NAMALWA (cell line): ENCODE measurements at regions not wholly inside any gene's neighbourhood (a gene's known extent, or its start where the extent isn't known, plus 50 kb on each side); places are given as distances from the start of the nearest gene placed in this dataset.

Experiments used
- DNase-seq: peaks from one replicate; pipeline ENCODE4 v3.0.0-alpha.2; 2015; ENCODE audit warnings: low spot score

DNA sequence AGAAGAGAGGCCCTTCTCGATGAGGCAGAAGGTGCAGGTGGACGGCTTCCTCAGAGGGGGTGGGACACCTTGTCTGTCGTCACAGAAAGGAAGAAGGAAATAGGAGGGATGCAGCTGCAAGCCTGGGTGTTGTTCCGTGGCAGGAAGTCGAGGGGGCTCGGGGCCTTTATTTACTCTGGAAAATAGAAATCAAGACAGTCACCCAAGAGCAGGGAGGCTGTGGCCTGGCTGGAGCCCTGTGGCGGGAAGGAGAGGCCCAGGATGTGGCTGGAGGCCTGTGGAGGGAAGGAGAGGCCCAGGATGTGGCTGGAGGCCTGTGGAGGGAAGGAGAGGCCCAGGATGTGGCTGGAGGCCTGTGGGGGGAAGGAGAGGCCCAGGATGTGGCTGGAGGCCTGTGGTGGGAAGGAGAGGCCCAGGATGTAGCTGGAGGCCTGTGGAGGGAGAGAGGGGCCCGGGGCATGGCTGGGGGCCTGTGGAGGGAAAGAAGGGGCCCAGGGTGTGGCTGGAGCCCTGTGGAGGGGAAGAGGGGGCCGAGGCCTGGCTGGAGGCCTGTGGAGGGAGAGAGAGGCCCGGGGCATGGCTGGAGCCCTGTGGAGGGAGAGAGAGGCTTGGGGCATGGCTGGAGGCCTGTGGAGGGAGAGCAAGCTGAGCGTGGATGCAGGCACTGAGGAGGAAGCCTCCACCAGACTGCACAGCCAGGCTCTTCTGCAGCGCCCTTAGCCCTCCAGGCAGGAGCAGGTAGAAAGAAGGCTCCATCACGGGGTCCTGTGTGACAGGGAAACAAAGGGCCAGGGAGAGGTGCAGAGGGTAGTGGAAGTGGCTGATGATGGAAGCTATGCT is 97.3 kb upstream of the SFMBT2 start:
- DNase-seq, result peak; percentile 59

DNA sequence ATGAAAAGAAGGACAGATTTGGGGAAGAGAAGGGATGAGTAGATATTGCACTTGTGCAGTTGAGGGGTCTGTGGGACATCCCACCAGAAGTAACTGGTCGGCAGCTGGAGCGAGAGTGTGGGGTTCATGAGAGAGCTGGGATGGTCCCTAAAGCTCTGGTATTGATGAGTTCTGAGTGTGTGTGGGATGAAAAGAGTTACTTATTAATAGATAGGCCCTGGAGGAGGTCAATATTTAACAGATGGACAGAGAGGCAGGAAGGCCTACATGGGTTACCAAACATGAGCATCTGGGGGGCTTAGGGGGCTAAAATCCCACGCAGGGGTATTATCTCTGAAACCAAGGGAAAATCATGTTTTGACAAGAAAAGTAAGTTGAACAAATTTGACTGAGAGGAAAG is 95.7 kb upstream of the SFMBT2 start:
- no peak for DNase-seq

DNA sequence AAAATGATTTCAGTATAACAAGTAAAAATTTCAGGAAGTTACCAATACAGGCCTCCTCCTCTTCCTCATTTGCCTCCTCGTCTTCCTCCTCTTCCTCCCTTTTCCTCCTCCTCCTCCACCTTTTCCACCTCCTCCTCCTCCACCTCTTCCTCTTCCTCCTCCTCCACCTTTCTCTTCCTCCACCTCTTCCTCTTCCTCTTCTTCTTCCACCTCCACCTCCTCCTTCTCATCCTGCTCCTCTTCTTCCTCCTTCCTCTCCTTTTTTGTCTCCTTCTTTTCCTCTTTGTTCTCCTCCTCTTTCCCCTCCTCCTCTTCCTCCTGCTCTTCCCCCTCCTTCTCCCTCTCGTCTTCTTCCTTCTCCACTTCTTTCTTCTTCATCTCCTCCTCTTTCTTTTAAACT is 94.4 kb upstream of the SFMBT2 start:
- no peak for DNase-seq

DNA sequence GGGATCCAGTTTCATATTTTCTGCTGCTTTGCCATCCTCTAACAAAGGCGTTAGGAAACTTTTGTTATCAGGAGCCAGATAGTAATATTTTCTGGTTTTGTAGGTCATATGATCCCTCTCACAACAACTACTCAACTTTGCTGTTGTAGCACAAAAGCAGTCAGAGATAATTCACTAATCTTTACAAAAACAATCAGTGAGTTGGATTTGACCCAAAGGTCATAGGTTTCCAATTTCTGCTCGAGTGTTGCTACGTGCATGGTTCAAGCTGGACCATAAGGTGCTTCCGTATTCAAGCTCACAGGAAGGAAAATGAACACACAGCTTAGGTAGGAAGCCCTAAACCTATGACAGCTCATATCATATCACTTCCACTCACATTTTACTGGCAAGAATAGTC is 92.4 kb upstream of the SFMBT2 start:
- no peak for DNase-seq

DNA sequence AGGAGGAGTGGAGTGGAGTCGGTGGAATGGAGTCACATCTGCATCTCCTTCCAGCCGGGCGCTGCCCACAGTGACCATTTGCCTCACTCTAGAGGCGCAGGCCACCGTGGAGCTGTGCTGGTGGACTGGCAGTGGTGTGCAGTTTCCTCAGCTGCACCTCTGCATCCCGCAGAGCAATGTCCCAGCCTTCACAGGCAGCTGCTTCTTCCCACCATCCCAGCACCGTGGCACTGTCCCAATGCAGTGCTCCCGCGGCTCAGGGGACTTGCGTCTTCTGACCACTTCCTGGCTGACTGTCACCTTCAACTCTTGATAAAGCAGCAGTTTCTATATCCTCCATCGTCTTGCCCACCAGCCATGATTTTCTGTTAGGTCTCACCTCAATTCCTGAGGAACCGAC is 90.3 kb upstream of the SFMBT2 start:
- no peak for DNase-seq

DNA sequence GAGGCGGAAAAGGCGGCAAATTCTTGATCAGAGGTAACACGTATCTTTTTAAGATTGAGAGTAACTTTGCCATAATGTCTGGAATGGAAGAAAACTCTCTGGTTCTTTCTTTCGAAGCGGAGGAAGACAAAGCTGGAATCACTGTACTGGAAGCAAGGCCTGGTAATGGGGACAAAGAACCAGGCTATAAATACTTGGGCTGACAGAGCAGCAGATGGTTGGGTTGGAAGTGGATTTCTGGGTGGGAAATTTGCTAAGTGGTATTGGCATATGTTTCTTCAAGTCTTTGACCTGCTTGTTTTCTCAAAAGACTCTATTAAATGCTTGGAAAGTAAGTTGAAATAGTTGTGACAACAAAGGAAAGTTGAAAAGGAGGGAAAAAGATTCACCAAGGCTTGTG is 87.3 kb upstream of the SFMBT2 start:
- no peak for DNase-seq

DNA sequence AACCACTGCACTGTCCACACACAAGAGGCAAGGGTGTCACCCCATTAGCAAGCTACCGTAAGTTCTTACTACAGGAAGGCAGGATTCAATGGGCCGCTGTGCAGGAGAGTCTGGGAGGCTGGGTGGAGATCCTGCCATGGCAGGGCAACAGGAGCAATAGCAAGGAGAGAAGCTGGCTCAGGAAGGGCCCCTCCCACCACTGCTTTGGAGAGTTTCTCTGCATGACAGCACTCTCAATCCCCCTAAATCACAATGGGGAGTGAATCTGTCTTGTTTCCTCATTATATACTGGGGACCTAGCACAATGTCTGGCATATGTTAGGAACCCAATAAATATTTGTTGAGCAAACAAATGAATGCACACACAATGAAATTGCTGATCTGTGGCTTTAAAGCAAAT is 83.2 kb upstream of the SFMBT2 start:
- no peak for DNase-seq

DNA sequence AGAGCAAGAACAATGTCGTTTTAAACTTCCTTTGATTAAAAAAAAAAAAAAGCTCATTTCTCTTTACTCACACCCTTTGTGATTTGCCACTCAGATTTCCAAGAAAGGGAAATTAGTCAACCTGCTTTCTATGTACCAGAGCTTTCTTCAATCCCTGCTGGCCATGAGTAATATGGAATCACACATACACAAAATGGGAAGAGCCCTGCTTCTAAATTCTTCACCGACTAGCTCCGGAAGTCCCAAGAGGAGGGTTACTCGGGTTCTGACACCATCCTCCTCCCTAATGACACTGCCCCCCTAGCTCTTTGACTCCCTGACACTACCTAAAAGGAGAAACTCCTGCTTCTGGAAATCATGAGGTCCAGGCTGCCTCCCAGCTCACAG is 81.8 kb upstream of the SFMBT2 start:
- DNase-seq, result no peak

DNA sequence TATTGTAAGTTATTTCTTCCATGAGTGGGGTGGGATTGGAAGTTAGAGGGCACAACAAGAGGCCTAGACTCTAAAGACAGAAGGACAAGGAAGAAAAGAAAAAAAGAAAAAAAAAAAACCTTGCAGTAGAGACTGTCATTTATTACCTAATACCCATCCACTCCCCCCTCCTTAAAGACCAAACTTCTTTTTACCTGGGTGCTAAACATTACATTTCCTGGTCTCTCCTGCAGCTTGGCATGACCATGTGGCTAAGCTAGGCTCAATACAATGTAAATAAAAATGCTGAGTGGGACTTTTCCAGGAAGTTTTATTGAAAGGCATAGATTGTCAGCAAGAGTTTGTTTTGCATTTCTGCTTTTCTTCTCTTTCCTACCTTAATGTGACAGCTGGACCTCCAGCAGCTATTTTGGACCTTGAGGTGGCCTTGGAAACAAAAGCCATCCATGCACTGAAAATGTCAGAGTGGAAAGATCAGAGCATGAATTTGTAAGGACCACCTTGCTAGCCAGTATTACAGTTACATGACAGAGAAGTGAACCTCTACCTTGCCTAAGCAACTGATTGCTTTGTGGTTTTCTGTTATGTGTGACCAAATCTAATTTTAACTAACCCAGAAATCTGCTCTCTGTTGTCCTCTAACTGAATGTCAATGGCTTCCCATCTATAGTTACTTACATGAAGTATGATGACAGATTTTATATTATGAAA is 81.3 kb upstream of the SFMBT2 start:
- DNase-seq, result peak; percentile 34

DNA sequence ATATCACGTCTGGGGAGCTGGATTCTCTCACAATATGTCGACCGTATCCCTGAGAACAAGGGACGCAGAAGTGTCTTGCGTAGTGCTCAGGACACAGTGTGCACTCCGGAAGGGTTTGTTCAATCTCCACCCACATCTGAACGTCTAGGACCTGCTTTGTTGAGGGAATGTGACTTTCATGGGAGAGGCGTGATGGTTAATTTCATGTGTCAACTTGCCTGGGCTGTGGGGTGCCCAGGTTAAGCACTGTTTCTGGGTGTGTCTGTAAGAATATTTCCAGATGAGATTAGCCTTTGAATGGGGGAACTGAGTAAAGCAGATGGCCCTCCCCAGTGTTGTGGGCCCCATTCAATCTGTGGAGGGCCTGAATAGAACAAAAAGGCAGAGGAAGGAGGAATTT is 80.4 kb upstream of the SFMBT2 start:
- no peak for DNase-seq

DNA sequence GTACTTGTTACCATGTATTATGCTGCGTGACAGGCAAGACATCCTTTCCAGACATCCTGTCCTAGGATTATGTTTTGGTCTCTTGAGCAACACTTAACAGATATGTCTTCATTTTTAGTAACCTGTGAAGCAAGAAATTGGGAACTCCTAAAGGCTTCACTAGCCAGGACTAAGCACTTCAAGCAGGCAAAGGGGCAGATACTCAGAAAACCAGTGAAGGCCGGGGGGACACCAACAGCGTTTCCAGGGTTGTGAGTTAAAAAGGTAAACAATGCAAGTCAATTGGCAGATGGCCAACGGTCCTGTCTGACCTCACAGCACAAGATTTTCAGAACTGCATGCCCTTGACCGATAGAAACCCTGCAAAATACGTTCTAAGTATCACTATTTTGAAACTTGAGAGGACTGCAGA is 77.6 kb upstream of the SFMBT2 start:
- DNase-seq, result peak; percentile 53

DNA sequence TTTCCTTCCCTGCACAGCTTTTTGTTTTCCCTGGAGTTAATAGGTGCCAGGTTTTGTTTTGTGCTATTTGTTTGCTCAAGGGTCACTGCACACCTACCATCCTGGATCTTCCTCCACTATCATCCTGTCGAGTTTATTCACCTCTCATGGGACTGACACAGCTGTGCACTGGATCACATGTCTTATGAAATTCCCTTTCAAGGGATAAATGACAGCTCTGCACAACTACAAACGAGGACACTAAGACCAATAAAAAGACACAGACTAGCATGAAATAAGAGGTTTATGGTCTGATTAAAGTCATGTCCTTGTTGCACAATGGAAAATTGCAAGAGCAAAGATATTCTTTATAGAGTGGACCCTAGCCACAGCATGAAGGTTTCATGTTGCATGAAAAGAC is 76.7 kb upstream of the SFMBT2 start:
- no peak for DNase-seq

DNA sequence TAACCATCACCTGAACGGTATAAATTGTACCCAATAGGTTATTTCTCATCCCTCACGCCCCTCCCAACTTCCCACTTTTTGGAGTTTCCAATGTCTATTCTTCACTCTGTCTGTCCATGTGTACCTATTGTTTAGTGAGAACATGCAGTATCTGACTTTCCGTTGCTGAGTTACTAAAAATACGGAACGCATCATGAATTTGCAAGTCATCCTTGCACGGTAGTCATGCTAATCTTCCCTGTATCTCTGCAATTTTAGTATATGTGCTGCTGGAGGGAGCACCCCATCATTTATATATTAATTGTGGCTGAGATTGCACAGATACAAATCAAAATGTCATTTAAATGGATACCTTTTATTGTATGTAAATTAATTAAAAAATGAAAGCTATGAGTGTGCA is 75.7 kb upstream of the SFMBT2 start:
- DNase-seq, result no peak

DNA sequence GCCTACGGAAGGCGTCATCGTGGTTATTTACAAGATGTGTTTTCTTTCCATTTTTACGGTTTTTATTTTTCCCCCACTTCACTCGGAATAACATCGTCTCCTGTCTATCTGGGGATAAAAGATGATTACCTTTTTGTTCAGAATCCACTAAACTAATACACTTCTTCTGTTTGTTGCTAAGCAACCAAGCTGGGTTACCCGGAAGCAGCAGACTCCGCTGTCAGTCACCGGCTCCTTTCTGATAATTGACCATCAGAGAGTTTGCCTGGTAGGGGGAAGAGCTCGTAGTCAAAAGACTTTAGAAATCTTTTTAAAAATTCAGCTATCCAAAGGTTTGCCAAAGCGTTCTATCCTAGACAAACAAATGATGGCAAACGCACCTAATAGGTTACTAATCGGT is 75.0 kb upstream of the SFMBT2 start:
- DNase-seq, result no peak

DNA sequence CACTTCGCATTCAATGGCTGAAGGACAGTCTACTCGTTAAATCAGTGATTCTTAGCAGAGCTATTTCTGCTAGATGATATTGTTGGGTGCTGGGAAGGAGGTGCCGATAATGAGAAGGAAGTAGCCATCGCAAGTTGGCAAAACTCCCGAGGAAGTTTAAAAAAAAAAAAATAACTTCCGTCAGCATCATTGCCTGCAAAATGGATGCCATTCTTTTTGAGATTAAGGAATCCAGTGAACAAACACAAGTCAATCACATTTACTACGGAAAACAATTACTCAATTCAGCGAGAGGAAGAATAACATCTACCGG is 74.4 kb upstream of the SFMBT2 start:
- no peak for DNase-seq

DNA sequence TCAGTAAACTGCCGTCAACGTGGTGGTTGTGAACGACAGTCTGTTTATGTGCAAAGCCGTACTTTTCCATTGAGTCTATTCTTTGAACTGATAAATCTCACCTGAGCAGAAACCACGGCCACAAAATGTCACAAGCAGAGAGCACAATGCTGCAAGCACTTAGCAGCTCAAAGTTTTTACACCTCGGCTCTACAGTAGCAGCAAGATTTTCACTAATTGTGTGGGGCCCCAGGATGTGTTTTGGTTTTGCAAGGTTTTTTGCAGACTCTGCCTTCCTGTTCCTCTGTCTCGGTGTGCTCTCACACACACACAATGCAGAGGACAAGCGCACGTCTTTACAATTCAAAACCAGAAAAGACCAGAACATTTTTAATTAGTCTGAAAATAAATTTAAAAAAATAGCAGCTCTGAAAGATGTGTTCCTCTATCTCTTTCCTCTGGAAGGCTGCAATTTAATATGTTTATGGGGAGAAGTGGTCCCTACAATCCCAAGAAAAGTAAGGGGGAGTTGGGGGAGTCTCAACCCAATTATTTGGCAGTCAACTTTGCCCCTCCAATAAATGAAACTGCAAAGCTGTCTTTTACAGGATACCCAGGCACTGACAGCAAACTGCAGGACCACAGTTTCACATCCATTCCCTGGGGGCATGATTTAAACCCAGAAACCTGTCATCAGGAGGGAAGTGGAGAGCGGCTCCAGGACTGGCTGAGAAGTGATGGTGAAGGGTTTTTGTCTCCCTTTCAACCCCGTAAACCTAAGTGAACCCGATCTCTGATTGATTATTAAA is 73.8 kb upstream of the SFMBT2 start:
- DNase-seq, result peak; percentile 65

DNA sequence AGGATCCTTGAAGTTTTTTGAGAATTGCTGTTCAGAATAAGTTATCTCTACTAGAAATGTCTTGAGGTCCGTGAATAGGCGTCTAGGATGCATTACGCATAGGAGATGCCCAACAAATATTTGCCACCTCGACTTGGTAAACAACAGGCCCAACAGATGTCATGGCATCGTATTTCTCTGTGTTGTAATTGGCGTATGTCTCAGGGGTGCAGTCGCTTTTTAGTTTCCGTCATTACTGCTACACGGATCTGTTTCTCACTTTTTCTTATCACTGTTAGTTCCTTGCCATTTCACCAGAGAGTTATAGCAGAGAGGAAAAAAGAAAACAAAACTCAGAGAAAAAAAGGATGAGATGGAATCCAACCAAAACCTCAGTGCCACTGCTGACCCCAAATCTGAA is 73.0 kb upstream of the SFMBT2 start:
- DNase-seq, result no peak

DNA sequence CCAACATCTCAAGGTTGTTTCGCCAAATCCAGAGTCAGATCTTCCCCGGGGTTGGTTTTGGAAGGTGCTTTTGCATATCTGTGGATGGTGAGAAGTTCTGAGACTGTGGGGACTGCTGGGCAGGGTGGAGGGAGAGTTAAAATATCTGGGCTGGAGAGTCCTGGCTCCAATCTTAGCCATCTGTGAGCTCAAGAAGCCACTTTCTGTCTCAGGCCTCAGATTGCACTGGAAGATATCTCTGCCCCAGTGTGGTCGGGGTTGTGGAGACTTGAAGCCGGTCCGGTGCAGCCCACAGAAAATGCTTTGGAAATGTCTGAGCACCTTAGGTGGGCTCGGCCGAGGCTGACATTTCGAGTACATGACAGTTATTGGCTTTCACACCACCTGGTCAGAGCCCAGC is 72.2 kb upstream of the SFMBT2 start:
- DNase-seq, result no peak

DNA sequence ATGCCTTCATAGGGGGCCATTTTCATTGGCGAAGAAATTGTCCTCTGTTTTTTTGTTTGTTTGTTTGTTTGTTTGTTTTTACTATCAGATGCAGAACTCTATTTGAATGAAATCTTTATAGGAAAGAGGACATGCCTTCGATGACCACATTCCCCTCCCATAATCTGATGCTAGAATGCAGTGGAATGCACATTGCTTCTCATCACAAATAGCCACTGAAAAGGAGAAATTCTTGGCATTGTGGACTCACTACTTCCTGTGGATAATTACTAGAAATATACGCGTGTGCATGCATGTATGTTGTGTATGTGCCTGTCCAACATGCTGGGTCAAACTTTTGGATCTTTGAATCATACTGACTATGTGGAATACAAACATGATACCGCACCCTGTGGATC is 70.5 kb upstream of the SFMBT2 start:
- no peak for DNase-seq

DNA sequence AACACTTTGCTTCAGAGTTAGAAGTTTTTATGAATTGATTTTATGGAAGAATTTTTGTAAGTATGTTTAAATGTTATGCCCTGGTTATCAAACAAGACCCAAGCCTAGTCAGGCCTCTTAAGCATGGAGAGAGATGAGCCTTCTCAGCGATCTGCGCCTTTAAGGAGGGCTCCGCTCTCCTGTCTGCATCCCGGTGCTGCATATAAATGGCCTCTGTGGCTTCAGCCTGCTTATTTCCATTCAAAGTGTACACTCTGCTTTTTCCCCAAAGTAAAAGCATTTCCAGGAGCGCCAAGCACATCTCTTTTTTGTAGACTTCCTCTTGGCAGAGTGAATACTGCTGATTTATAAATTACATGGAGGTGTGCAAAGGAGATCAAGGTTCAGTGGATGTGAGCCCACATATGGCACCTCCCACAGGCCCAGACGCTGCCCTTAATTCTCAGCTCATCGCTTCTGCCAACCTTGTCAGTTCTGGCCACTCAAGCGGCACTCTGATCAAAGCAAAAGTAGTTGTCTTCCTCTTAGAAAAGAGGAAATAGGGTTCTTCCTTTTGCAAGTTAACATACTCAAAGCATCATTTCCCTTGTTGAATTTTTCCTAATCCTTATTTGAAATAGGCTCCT is 70.0 kb upstream of the SFMBT2 start:
- peak; percentile 92 for DNase-seq

DNA sequence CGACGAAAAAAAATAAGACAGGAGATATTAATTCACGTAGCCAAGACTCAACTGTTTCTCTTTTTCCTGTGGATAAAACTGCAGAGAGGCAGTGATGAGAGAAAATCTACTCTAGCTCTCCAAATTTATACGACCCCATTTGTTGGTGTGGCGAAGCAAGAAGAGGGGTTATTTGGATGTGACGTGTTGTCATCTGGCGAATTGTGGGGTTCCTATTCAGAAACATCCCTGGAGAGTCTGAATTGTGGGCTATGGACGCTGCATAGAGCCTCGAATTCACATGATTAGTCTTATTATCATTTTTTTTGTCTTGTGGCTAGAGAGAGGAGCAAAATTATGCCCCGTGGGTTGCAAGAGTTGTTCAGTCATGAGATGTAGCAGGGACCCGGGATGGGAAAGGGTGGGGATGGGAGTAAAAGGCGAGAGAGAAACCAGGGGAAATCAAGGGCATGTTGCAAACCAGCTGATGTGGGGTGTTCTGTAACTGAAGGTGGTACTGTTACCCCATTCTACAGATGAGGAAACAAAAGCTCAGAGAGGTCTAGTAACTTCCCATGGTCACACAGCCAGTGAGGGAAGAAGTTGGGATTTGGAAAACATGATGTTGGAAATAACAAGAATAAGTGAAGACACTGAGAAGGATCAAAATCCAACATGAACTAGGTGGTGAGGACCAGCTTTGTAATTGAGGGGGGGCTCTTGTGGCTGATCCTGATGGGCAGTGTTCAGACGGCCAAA is 69.2 kb upstream of the SFMBT2 start:
- DNase-seq, result no peak
